GM23248 (cell line): ENCODE measurements at regions not wholly inside any gene's neighbourhood (a gene's known extent, or its start where the extent isn't known, plus 50 kb on each side); places are given as distances from the start of the nearest gene placed in this dataset.
A peak's percentile ranks its signal among the peaks of the same experiment; 100 is the strongest.

Experiments used
- DNase-seq: peaks from one replicate; pipeline ENCODE4 v3.0.0-alpha.2; 2015
- H2AFZ ChIP-seq: fragments of 200-600 bp; sonication (generic); 2 replicates; pipeline ENCODE4 v1.6.1; 2016; ENCODE audit warnings: antibody characterized with exemption
- H3F3A ChIP-seq: fragments of 200-600 bp; sonication (generic); 2 replicates; pipeline ENCODE4 v1.6.1; 2016; ENCODE audit warnings: mild to moderate bottlenecking, antibody characterized with exemption, mixed run types; ENCODE audit not compliant: insufficient read depth
- H3K27ac ChIP-seq: fragments of 200-600 bp; sonication (generic); 2 replicates; pipeline ENCODE4 v1.5.1; 2016; ENCODE audit warnings: mild to moderate bottlenecking
- H3K27me3 ChIP-seq: fragments of 200-600 bp; sonication (generic); replicated peaks from 2 replicates; pipeline ENCODE4 v1.6.1; 2016; ENCODE audit warnings: mild to moderate bottlenecking; ENCODE audit not compliant: insufficient read depth
- H3K36me3 ChIP-seq: fragments of 200-600 bp; sonication (generic); 2 replicates; pipeline ENCODE4 v1.6.1; 2016; ENCODE audit warnings: low read depth, mild to moderate bottlenecking
- H3K4me1 ChIP-seq: fragments of 200-600 bp; sonication (generic); 2 replicates; pipeline ENCODE4 v1.6.1; 2016; ENCODE audit warnings: mild to moderate bottlenecking; ENCODE audit not compliant: insufficient read depth
- H3K4me2 ChIP-seq: fragments of 200-600 bp; sonication (generic); one replicate; pipeline ENCODE4 v1.6.1; 2016; ENCODE audit warnings: mild to moderate bottlenecking; ENCODE audit not compliant: unreplicated experiment
- H3K4me3 ChIP-seq: fragments of 200-600 bp; sonication (generic); 2 replicates; pipeline ENCODE4 v1.5.1; 2016; ENCODE audit warnings: mild to moderate bottlenecking
- H3K79me2 ChIP-seq: fragments of 200-600 bp; sonication (generic); 2 replicates; pipeline ENCODE4 v1.6.1; 2016; ENCODE audit warnings: mild to moderate bottlenecking; ENCODE audit not compliant: insufficient read depth
- H3K9ac ChIP-seq: fragments of 200-600 bp; sonication (generic); 2 replicates; pipeline ENCODE4 v1.6.1; 2016; ENCODE audit warnings: mild to moderate bottlenecking
- H3K9me2 ChIP-seq: fragments of 200-600 bp; sonication (generic); 2 replicates; pipeline ENCODE4 v1.6.1; 2016; ENCODE audit warnings: mixed run types, mild to moderate bottlenecking, moderate library complexity; ENCODE audit not compliant: insufficient read depth
- H3K9me3 ChIP-seq: fragments of 200-600 bp; sonication (generic); one replicate; pipeline ENCODE4 v1.6.1; 2017; ENCODE audit warnings: low read depth
- H4K20me1 ChIP-seq: fragments of 200-600 bp; sonication (generic); 2 replicates; pipeline ENCODE4 v1.6.0; 2016; ENCODE audit not compliant: insufficient read depth
- EZH2 ChIP-seq: fragments of 200-600 bp; sonication (generic); IDR thresholded peaks from 2 replicates; pipeline ENCODE4 v1.6.1; 2018; ENCODE audit warnings: antibody characterized with exemption, mild to moderate bottlenecking; ENCODE audit not compliant: insufficient read depth, poor library complexity, severe bottlenecking
- EZH2phosphoT487 ChIP-seq: fragments of 200-600 bp; sonication (generic); IDR thresholded peaks from 2 replicates; pipeline ENCODE4 v1.6.1; 2018; ENCODE audit warnings: antibody characterized with exemption, moderate library complexity, mild to moderate bottlenecking, low read depth; ENCODE audit not compliant: insufficient read depth
- WGBS, 2 experiments: methylation state at CpG; one replicate each; pipeline ENCODE4 v1.1.6; 2015 to 2017; ENCODE audit warnings: low lambda C conversion rate in 2 of 2, low coverage in 1 of 2; ENCODE audit errors: missing lambda C conversion rate in 2 of 2; 5-methylcytosine and 5-hydroxymethylcytosine counted together
- in situ Hi-C: fragments of 300-500 bp; cut with MboI; formaldehyde crosslinking; loops from 2 replicates; pipeline ENCODE4 v1.15.0; 2020

DNA sequence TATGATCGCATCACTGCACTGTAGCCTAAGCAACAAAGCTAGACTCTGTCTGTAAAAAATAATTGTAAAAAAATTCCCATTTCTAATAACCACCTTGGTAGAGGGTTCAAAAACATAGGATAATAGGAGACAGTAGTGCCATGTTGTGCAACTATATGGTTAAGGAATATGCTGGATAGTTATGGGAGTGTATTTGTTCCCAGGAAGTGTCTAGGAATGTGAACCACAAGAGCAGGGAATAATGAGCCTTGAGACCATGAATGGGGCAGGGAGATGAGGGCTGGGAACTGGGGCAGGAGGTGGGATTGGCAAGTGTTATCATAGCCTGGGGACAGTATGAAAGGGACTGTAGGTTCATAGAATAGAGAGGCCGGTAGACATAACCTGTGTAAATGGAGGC, 50.4 kb downstream of the RUSC2 start:
- peak overlapping the region; percentile 81 for H3K27ac ChIP-seq
- H3K4me2 ChIP-seq: peak overlapping the region; percentile 74
- peaks cover 59% of the 10 kb centered on the region for H3K4me1 ChIP-seq
- no peak overlapping the region for H3K9ac ChIP-seq
- no peak for TF ChIP-seq EZH2
- TF ChIP-seq EZH2phosphoT487: no peak
- H3K9me3 ChIP-seq: no peaks in the 10 kb centered on the region
- H4K20me1 ChIP-seq: 0 out of 2 replicates have a peak, but pooled peaks cover 5% of the 10 kb centered on the region
- no peaks in the 10 kb centered on the region for H3K27me3 ChIP-seq
- DNase-seq: no peak
- H2AFZ ChIP-seq: no peak overlapping the region
- peaks cover 67% of the 10 kb centered on the region for H3F3A ChIP-seq
- peaks cover 100% of the 10 kb centered on the region for H3K79me2 ChIP-seq
- H3K36me3 ChIP-seq: 0 out of 2 replicates have a peak, but pooled peaks cover 3% of the 10 kb centered on the region
- H3K4me3 ChIP-seq: peak overlapping the region; percentile 70
- in situ Hi-C loops: no loop called here
- no peaks in the 10 kb centered on the region for H3K9me2 ChIP-seq
- 98 to 99% methylated on average over 2 of the region's 2 CpGs for WGBS, 2 experiments

- 0 out of 2 replicates have a peak, but pooled peaks cover 5% of the 10 kb centered on the region for H4K20me1 ChIP-seq
- peaks cover 41% of the 10 kb centered on the region for H3F3A ChIP-seq
- H3K27me3 ChIP-seq: no peaks in the 10 kb centered on the region
- peaks cover 39% of the 10 kb centered on the region for H3K4me1 ChIP-seq
- WGBS, 2 experiments: 91 to 92% methylated on average over 6 of the region's 6 CpGs
- peaks cover 3% of the 10 kb centered on the region; the same call in 1 of the 2 replicates for H3K36me3 ChIP-seq
- no peaks in the 10 kb centered on the region for H3K9me2 ChIP-seq
- no peak overlapping the region for H3K27ac ChIP-seq
- H3K79me2 ChIP-seq: peaks cover 100% of the 10 kb centered on the region
- no peak overlapping the region for H3K4me3 ChIP-seq
- H3K4me2 ChIP-seq: no peak overlapping the region
- TF ChIP-seq EZH2 (no peak), EZH2phosphoT487 (no peak)
- no peak overlapping the region for H3K9ac ChIP-seq
- no peak overlapping the region for H2AFZ ChIP-seq
- no peak for DNase-seq
- H3K9me3 ChIP-seq: no peaks in the 10 kb centered on the region
- in situ Hi-C loops: loop anchor here (5.0 kb wide), 1 partner anchor 50 kb away; no protein-coding TSS in a partner anchor
Observed at GRCh38 chr9:35546853-35547252, 56.9 kb downstream of the RUSC2 start.

DNA sequence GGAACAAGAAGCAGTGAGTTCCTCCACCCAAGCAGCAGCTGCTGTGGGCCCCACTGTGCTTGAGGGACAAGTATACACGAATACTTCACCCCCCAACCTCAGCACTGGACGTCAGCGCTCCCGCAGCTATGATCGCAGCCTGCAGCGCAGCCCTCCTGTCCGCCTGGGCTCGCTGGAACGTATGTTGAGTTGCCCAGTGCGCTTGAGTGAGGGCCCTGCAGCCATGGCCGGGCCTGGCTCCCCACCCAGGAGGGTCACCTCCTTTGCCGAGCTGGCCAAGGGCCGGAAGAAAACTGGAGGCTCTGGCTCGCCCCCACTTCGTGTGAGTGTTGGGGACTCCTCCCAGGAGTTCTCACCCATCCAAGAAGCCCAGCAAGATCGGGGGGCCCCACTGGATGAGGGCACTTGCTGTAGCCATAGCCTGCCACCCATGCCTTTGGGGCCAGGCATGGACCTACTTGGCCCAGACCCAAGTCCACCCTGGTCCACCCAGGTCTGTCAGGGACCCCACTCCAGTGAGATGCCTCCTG, 57.1 kb upstream of the TESK1 start:
- H3K4me3 ChIP-seq: no peak overlapping the region
- no peak for DNase-seq
- no peaks in the 10 kb centered on the region for H3K9me2 ChIP-seq
- no peak overlapping the region for H2AFZ ChIP-seq
- peaks cover 3% of the 10 kb centered on the region; the same call in 1 of the 2 replicates for H3K36me3 ChIP-seq
- peaks cover 49% of the 10 kb centered on the region for H3K4me1 ChIP-seq
- 98 to 99% methylated on average over 14 to 16 of the region's 16 CpGs for WGBS, 2 experiments
- no peak overlapping the region for H3K4me2 ChIP-seq
- peaks cover 39% of the 10 kb centered on the region for H3F3A ChIP-seq
- H3K79me2 ChIP-seq: peaks cover 100% of the 10 kb centered on the region
- H3K27ac ChIP-seq: peak overlapping the region; percentile 29; the same call in 1 of the 2 replicates
- H4K20me1 ChIP-seq: 0 out of 2 replicates have a peak, but pooled peaks cover 5% of the 10 kb centered on the region
- no peak overlapping the region for H3K9ac ChIP-seq
- TF ChIP-seq EZH2 (no peak), EZH2phosphoT487 (no peak)
- in situ Hi-C loops: loop anchor here (5.0 kb wide), 1 partner anchor 51 kb away; no protein-coding TSS in a partner anchor
- no peaks in the 10 kb centered on the region for H3K9me3 ChIP-seq
- H3K27me3 ChIP-seq: no peaks in the 10 kb centered on the region

GRCh38 chr9:35548571-35548970, 56.5 kb upstream of the TESK1 start:
- H3K9me2 ChIP-seq: no peaks in the 10 kb centered on the region
- peak; percentile 55 for DNase-seq
- H3K4me1 ChIP-seq: peaks cover 54% of the 10 kb centered on the region
- WGBS, 2 experiments: 40 to 45% methylated on average over 1 of the region's 1 CpG
- 0 out of 2 replicates have a peak, but pooled peaks cover 5% of the 10 kb centered on the region for H4K20me1 ChIP-seq
- TF ChIP-seq EZH2phosphoT487 (no peak), EZH2 (no peak)
- no peaks in the 10 kb centered on the region for H3K9me3 ChIP-seq
- no peaks in the 10 kb centered on the region for H3K27me3 ChIP-seq
- H2AFZ ChIP-seq: no peak overlapping the region
- no peak overlapping the region for H3K9ac ChIP-seq
- peaks cover 3% of the 10 kb centered on the region; the same call in 1 of the 2 replicates for H3K36me3 ChIP-seq
- H3K79me2 ChIP-seq: peaks cover 100% of the 10 kb centered on the region
- in situ Hi-C loops: loop anchor here (5.0 kb wide), 1 partner anchor 51 kb away; no protein-coding TSS in a partner anchor
- no peak overlapping the region for H3K4me2 ChIP-seq
- no peak overlapping the region for H3K4me3 ChIP-seq
- H3F3A ChIP-seq: peaks cover 41% of the 10 kb centered on the region
- peak overlapping the region; percentile 40; the same call in 1 of the 2 replicates for H3K27ac ChIP-seq
